HL-60 (cell line): ENCODE measurements at regions not wholly inside any gene's neighbourhood (a gene's known extent, or its start where the extent isn't known, plus 50 kb on each side); places are given as distances from the start of the nearest gene placed in this dataset.

Experiments used
- DNase-seq, 2 experiments: peaks; one replicate each; pipeline ENCODE4 v3.0.0-alpha.2; 2010 to 2020; ENCODE audit warnings: low read depth in 1 of 2, low spot score in 1 of 2
- H3K27ac ChIP-seq: fragments of 250-450 bp; sonication (Bioruptor Pico); replicated peaks from 2 replicates; pipeline ENCODE4 v1.5.1; 2020; ENCODE audit warnings: mild to moderate bottlenecking, moderate library complexity
- H3K27me3 ChIP-seq: fragments of 250-450 bp; sonication (Bioruptor Pico); 2 replicates; pipeline ENCODE4 v1.5.1; 2021; ENCODE audit warnings: mild to moderate bottlenecking, moderate library complexity; ENCODE audit not compliant: insufficient read depth, poor library complexity, severe bottlenecking
- H3K4me3 ChIP-seq: replicated peaks from 2 replicates; pipeline ENCODE4 v1.5.1; 2011; ENCODE audit warnings: mild to moderate bottlenecking, control low read depth, low read length; ENCODE audit not compliant: insufficient read depth
- CTCF ChIP-seq: IDR thresholded peaks from one replicate; pipeline ENCODE4 v1.5.1; 2011; ENCODE audit warnings: low read length, control low read depth, inconsistent platforms; ENCODE audit not compliant: insufficient read depth
- GABPA ChIP-seq: IDR thresholded peaks from 2 replicates; pipeline ENCODE4 v1.6.1; 2012; ENCODE audit warnings: low read depth
- POLR2AphosphoS5 ChIP-seq: IDR thresholded peaks from 2 replicates; pipeline ENCODE4 v1.6.1; 2012; ENCODE audit warnings: low read depth
- SPI1 ChIP-seq: IDR thresholded peaks from 2 replicates; pipeline ENCODE4 v1.6.1; 2012; ENCODE audit warnings: low read depth, mild to moderate bottlenecking, borderline replicate concordance
- TF ChIP-seq, protein P1 (sequence below): IDR thresholded peaks from 2 replicates; pipeline ENCODE4 v1.6.1; 2012; ENCODE audit warnings: low read depth; ENCODE audit not compliant: insufficient replicate concordance

DNA sequence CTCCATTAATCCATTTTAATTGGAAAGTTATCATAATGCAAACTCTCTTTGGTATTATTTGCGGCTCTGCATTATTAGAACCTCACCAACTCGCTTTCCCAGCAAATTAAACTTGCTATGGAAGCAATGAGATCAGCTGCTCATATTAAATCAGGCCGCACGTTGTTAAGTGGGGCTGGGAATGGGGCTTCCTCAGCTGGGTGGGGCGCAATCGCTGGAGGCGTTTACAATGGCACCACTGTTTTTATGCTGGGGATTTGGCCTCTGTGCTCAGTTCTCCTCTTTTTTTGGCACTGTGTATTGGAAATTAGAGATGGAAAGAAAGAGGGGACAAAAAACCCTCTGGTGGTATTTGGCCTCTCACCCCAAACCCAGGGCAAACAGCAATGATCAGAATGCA is 72.2 kb downstream of the RPLP1 start:
- TF ChIP-seq SPI1 (no peak), CTCF (no peak), POLR2AphosphoS5 (no peak), GABPA (no peak)
- TF ChIP-seq, protein P1, sequence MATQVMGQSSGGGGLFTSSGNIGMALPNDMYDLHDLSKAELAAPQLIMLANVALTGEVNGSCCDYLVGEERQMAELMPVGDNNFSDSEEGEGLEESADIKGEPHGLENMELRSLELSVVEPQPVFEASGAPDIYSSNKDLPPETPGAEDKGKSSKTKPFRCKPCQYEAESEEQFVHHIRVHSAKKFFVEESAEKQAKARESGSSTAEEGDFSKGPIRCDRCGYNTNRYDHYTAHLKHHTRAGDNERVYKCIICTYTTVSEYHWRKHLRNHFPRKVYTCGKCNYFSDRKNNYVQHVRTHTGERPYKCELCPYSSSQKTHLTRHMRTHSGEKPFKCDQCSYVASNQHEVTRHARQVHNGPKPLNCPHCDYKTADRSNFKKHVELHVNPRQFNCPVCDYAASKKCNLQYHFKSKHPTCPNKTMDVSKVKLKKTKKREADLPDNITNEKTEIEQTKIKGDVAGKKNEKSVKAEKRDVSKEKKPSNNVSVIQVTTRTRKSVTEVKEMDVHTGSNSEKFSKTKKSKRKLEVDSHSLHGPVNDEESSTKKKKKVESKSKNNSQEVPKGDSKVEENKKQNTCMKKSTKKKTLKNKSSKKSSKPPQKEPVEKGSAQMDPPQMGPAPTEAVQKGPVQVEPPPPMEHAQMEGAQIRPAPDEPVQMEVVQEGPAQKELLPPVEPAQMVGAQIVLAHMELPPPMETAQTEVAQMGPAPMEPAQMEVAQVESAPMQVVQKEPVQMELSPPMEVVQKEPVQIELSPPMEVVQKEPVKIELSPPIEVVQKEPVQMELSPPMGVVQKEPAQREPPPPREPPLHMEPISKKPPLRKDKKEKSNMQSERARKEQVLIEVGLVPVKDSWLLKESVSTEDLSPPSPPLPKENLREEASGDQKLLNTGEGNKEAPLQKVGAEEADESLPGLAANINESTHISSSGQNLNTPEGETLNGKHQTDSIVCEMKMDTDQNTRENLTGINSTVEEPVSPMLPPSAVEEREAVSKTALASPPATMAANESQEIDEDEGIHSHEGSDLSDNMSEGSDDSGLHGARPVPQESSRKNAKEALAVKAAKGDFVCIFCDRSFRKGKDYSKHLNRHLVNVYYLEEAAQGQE: no peak
- Histone ChIP-seq H3K27ac (no peak overlapping the region), H3K27me3 (no peaks in the 10 kb centered on the region), H3K4me3 (no peak overlapping the region)
- no peak for DNase-seq

DNA sequence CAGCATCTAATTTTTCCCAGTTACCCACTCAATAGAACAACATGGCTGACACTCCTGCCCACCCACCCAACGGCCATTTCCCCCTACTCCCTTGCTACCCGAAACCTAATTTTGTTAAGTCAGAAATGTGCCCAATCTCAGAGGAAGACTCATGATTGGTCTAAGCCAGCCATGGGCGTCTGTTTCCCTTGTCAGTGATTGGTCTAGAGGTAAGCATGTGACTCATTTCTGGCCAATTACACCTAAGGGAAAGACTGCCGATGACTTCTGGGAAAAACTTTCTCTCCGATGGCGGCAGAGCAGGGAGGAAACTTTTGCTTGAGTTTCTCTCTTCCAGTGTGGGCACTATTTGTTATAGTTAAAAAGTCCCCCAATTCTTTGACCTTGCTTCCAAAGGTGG is 72.9 kb downstream of the RPLP1 start:
- Histone ChIP-seq H3K27me3 (no peaks in the 10 kb centered on the region), H3K4me3 (no peak overlapping the region), H3K27ac (no peak overlapping the region)
- no peak for TF ChIP-seq SPI1
- TF ChIP-seq CTCF: no peak
- no peak for TF ChIP-seq POLR2AphosphoS5
- no peak for TF ChIP-seq GABPA
- TF ChIP-seq, protein P1: no peak
- DNase-seq: no peak

- Histone ChIP-seq H3K4me3 (no peak overlapping the region), H3K27me3 (no peaks in the 10 kb centered on the region), H3K27ac (no peak overlapping the region)
- TF ChIP-seq GABPA: no peak
- TF ChIP-seq POLR2AphosphoS5: no peak
- TF ChIP-seq SPI1: no peak
- no peak for TF ChIP-seq CTCF
- TF ChIP-seq, protein P1: no peak
- no peak for DNase-seq
Observed at GRCh38 chr15:69526081-69527061, 73.8 kb downstream of the RPLP1 start.
